ENCODE measurements at regions not wholly inside any gene's neighbourhood (a gene's known extent, or its start where the extent isn't known, plus 50 kb on each side); places are given as distances from the start of the nearest gene placed in this dataset.

DNA sequence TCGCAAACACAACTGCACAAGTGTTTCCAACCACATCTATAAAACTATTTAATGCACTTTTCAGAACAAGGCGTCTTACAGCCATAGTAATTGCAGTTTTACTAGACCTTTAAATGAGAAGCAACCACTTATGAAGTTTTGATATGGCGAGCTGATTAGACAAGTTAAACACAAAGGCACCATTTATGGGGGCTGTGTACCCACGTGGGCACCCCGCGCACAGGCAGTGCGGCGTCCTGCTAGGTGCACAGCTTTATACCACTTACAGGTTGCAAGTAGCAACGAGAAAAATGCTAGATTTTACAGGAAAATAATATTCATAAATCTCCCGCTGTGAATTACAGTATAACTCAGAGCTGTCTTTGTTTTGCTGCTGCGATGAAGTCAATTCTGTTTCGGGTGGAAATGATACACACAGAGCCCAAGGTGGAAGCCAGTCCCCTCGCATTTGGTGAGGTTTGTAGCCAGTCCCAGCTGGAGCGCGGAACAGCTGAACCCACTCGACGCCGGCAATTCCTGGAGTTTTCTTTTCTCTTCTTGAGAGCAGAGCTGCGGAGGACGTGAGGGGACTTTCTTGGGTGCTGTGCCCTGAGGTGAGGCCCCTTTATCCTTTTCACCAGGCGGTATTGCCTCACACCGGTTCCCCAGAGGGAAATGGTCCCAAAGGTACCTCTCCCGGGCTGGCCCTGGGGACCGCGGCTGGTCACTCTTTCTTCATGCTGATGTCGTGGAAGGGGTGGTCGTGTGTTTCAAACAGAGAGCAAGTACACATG, 76.7 kb downstream of the PTGR3 start:
- CTCF ChIA-PET, result no interaction called here
- DNase-seq (ENCODE audit: low read depth, low spot score), result no peak
- POLR2A ChIA-PET, result no interaction called here
- no peak overlapping the region for H3K4me3 ChIP-seq (ENCODE audit: low read depth, low read length)
- TF ChIP-seq, protein P1, sequence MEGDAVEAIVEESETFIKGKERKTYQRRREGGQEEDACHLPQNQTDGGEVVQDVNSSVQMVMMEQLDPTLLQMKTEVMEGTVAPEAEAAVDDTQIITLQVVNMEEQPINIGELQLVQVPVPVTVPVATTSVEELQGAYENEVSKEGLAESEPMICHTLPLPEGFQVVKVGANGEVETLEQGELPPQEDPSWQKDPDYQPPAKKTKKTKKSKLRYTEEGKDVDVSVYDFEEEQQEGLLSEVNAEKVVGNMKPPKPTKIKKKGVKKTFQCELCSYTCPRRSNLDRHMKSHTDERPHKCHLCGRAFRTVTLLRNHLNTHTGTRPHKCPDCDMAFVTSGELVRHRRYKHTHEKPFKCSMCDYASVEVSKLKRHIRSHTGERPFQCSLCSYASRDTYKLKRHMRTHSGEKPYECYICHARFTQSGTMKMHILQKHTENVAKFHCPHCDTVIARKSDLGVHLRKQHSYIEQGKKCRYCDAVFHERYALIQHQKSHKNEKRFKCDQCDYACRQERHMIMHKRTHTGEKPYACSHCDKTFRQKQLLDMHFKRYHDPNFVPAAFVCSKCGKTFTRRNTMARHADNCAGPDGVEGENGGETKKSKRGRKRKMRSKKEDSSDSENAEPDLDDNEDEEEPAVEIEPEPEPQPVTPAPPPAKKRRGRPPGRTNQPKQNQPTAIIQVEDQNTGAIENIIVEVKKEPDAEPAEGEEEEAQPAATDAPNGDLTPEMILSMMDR (IDR thresholded peaks at IDR 0.05; ENCODE audit: insufficient read depth, low read length, missing control alignments), result no peak

DNA sequence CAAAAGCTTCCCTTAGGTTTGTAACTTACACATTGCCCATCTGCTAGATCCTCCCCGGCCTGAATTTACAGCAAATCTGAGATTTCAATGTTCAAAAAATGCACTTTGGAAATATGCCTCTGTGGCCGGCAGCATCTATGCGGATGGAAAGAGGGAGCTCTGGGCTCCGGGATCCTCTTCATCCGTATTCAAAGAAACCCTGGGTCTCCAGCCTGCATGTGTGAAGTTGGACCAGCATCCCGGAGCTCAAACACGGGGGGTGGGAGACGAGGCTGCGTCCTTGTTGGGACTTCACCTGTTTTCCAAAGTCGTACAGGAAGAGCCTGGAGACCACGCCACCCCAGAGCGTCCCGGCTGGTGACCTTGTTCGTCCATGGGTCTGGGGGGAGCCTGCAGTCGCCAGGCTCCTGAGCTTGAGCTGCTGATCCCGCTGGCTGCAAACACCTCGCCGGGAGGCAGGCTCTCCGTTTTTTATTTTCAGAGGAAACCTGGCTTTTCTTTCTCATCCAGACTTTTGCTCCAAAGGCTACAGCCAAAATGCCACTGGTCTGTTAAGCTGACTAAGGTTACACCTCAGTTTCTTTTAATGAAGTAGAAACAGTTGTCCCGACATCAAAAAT, 77.4 kb downstream of the PTGR3 start:
- ChIA-PET POLR2A (no interaction called here), CTCF (interaction anchor here (0.7 to 1.3 kb wide), 2 partner anchors 20 to 349 kb away, joined by 3 read pairs; no protein-coding TSS in a partner anchor)
- TF ChIP-seq, protein P1 (IDR thresholded peaks at IDR 0.05; ENCODE audit: insufficient read depth, low read length, missing control alignments), result no peak
- no peak overlapping the region; the same call in 1 of the 2 replicates for H3K4me3 ChIP-seq (ENCODE audit: low read depth, low read length)
- DNase-seq (ENCODE audit: low read depth, low spot score), result no peak

DNA sequence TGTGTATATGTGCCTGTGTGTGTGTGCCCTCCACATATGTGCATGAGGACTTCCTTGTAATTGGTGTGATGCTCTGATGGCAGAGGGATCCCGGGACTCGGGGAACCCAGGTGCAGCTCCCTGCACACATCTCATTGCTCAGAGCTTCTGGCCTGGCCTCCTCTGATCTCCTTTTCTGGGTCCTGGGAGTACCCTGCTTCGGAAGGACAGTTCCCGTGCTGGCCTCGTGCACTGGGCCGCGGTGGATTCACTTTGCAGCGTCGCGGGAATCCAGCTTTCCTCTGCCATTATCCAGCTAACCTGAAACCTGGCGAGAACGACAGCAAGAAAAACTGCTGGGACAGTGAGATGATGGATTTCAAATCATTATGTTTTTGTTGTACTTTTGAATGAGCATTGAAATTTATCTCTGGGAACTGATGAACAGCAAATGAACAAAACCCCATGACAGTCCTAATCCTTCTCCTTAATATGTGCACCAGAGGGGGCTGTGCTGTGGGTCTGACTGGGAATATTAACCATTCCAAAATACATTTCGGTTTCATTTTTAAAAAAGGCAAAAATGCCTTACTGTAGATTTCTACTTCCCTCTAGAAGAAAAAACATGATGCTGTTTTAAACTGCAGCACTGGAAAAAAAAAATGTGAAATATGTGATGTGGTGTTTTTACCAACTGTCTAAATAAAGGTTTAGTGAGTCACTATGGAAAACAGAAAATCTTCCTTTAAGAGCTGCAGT, 78.2 kb downstream of the PTGR3 start:
- DNase-seq (ENCODE audit: low read depth, low spot score), result no peak
- H3K4me3 ChIP-seq (ENCODE audit: low read depth, low read length), result no peak overlapping the region
- CTCF ChIA-PET, result interaction anchor here (0.7 to 1.3 kb wide), 2 partner anchors 21 to 350 kb away, joined by 3 read pairs; no protein-coding TSS in a partner anchor
- POLR2A ChIA-PET, result no interaction called here
- TF ChIP-seq, protein P1 (IDR thresholded peaks at IDR 0.05; ENCODE audit: insufficient read depth, low read length, missing control alignments), result peak; percentile 18

DNA sequence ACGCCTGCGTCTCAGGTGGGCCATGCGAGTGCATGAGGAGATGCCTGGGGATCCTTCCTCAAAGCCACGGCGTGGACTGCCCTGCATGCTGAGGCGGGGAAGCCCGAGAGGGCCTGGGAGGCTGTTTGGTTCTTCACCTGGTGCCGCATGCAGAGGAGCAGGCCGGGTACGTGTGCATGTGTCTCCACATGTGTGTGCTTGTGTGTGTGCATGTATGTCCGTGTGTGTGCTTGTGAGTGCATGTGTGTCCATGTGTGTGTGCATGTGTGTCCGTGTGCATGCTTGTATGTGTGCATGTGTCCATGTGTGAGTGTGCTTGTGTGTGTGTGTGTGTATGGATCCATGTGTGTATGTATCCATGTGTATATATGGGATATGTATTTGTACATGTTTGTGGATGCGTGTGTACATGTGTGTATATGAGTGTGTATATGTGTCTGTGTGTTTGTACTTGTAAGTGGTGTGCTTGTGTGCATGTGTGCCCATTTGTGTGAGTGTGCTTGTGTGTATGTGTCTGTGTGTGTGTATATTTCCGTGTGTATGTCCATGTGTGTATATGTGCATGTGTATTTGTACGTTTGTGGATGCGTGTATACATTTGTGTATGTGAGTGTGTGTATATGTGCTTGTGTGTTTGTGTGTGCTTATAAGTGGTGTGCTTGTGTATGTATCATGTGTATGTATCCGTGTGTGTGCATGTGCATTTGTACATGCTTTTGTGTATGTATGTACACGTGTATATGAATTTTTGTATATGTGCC, 79.0 kb downstream of the PTGR3 start:
- TF ChIP-seq, protein P1 (IDR thresholded peaks at IDR 0.05; ENCODE audit: insufficient read depth, low read length, missing control alignments), result no peak
- H3K4me3 ChIP-seq (ENCODE audit: low read depth, low read length), result no peak overlapping the region
- CTCF ChIA-PET, result no interaction called here
- no peak for DNase-seq (ENCODE audit: low read depth, low spot score)
- POLR2A ChIA-PET, result no interaction called here

DNA sequence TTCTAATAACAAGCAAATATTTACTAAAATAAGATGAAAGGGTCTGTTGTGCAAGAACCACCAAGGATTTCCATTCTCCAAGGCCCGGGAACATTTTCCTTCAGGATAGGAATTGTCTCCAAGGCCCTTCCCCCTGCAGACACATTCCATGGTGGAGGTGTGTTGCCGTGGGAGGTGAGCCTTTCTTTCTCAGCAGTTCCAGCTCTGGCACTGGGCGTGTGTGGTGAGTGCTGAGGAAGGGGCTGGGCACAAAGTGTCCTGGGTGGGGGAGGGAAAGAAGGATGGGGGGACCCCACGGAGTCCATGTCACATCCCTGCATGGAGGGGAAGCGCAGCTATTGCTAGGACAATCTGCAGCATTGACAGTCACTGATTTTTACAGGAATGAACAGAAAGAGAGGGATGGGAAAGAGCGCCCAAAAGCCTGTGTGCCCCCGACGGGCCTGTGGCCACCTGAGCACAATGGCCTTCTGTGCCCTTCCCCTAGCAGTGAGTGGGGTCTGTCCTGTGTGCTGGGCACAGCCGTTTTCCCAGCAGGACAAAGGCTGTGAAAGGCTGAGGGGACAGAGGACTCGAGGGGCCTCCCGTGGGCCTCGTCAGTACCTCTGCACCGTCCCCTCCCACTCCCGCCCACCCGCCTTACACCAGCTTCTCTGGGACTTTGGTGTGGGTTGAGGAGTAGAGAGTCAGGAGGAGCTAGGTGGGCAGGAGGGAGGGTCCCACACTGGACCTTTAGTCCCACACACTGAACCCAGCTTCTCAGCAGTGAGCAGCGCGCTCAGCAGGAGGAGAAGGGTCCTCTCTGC, 79.8 kb downstream of the PTGR3 start:
- TF ChIP-seq, protein P1 (IDR thresholded peaks at IDR 0.05; ENCODE audit: insufficient read depth, low read length, missing control alignments), result no peak
- ChIA-PET POLR2A (no interaction called here), CTCF (no interaction called here)
- H3K4me3 ChIP-seq (ENCODE audit: low read depth, low read length), result no peak overlapping the region
- no peak for DNase-seq (ENCODE audit: low read depth, low spot score)

All from AG04449 (cell line).